Left lung (tissue), 4 donors: ENCODE measurements at regions not wholly inside any gene's neighbourhood (a gene's known extent, or its start where the extent isn't known, plus 50 kb on each side); places are given as distances from the start of the nearest gene placed in this dataset.

Experiments used
- ATAC-seq: fragments of 200-7000 bp; cut with Tn5 transposase; one replicate; pipeline ENCODE4 v1.9.1; 2020; ENCODE audit warnings: moderate library complexity
- DNase-seq, 4 donors: peaks; one replicate each; pipeline ENCODE4 v3.0.0-alpha.2; 2013 to 2020
- H3K27ac ChIP-seq, 2 donors: fragments of 200-600 bp; sonication (generic) in 1 of 2; one replicate each; pipeline versions ENCODE4 v1.5.0 to v1.8.0; 2020 to 2021
- H3K27me3 ChIP-seq, 2 donors: fragments of 200-600 bp; sonication (generic) in 1 of 2; one replicate each; pipeline versions ENCODE4 v1.5.0 to v1.8.0; 2020 to 2021
- H3K36me3 ChIP-seq, 2 donors: fragments of 200-600 bp; sonication (generic) in 1 of 2; one replicate each; pipeline versions ENCODE4 v1.5.0 to v1.8.0; 2020 to 2021
- H3K4me1 ChIP-seq, 2 donors: fragments of 200-600 bp; one replicate each; pipeline ENCODE4 v1.8.0; 2021
- H3K4me3 ChIP-seq, 2 donors: fragments of 200-600 bp; sonication (generic) in 1 of 2; one replicate each; pipeline versions ENCODE4 v1.5.0 to v1.8.0; 2020 to 2021; ENCODE audit warnings: mild to moderate bottlenecking in 1 of 2
- H3K9me3 ChIP-seq, 2 donors: fragments of 200-600 bp; sonication (generic) in 1 of 2; one replicate each; pipeline versions ENCODE4 v1.5.0 to v1.8.0; 2020 to 2021
- intact Hi-C, 2 donors: fragments of 100-400 bp; cut with DNase I; formaldehyde crosslinking; loops; one replicate each; pipeline versions ENCODE4 v1.11.2 to v1.14.2; 2022
- TF ChIP-seq, protein P1 (sequence below), 2 donors: fragments of 200-600 bp; sonication (generic) in 1 of 2; IDR thresholded peaks; one replicate each; pipeline versions ENCODE4 v1.5.0 to v1.8.0; 2021; ENCODE audit warnings: antibody characterized with exemption in 2 of 2
- donor health status: DM: no; HTN: yes; CAD: no.
- donor health status: DM: no; HTN: no; CAD: no.

DNA sequence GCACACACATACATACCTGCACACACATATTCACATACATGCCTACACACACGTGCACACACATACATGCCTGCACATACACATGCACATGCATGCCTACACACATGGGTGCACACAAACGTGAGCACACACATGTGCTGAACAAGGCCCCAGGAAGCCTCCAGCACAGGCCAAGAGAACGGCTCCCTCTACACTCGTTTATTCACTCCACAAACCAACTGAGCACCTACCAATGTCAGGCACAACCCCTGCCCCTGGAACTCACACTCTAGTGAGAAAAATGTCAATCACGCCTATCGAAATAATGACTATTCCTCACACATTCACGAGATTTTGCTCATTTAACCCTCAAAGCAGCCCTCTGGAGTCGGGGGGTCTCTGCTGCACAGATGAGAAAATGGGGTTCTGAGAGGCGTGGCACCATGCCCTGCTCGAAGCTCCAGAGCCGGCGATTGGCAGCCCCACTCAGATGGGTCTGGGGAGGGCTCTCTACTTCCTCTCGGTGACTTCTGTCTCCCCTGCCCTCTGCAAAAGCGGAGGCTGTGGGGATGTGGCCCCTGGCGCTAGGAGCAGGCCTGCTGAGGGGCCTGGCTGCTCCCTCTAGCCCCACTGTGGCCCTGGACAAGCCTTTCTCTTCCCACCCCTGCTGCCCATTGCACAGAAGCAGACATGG is 90.2 kb upstream of the RUNX3 start:
- intact Hi-C loops, result no loop called here
- Histone ChIP-seq H3K27ac (no peak overlapping the region), H3K27me3 (peaks cover 0 to 21% of the 10 kb centered on the region in 2 donors), H3K9me3 (no peaks in the 10 kb centered on the region), H3K4me1 (peaks cover 0 to 37% of the 10 kb centered on the region in 2 donors), H3K36me3 (no peaks in the 10 kb centered on the region), H3K4me3 (no peak overlapping the region)
- ATAC-seq, result no peak
- no peak for DNase-seq
- TF ChIP-seq, protein P1, sequence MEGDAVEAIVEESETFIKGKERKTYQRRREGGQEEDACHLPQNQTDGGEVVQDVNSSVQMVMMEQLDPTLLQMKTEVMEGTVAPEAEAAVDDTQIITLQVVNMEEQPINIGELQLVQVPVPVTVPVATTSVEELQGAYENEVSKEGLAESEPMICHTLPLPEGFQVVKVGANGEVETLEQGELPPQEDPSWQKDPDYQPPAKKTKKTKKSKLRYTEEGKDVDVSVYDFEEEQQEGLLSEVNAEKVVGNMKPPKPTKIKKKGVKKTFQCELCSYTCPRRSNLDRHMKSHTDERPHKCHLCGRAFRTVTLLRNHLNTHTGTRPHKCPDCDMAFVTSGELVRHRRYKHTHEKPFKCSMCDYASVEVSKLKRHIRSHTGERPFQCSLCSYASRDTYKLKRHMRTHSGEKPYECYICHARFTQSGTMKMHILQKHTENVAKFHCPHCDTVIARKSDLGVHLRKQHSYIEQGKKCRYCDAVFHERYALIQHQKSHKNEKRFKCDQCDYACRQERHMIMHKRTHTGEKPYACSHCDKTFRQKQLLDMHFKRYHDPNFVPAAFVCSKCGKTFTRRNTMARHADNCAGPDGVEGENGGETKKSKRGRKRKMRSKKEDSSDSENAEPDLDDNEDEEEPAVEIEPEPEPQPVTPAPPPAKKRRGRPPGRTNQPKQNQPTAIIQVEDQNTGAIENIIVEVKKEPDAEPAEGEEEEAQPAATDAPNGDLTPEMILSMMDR (IDR thresholded peaks at IDR 0.05), result no peak

DNA sequence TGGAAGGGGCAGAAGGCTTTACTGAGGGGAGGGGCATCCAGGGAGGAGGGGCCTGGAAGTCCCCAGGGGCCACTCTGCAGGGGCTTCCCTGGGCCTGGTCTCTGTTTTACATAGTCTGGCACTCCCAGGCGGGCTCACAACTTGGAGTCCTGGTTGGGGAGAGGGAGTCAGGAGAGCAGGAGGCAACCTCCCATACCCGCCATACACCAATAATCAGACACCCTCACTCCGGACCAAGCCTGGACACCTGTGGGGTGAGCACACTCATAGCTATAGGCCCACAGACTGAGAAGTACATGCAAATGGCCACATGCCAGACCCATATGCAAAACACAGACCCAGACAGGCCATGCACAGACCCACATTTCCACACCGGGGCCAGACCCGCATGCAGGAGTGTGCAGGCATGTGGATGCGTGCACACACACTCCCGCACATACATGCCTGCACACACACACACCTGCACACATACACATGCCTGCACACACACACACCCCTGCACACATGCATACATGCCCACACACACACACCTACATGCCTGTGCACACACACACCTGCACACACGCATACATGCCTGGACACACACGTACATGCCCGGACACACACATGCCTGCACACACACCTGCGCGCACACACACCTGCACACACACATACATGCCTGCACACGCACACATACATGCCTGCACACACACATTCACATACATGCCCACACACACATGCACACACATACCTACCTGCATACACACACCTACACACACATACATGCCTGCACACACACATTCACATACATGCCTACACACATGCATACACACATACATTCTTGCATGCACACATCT is 89.5 kb upstream of the RUNX3 start:
- Histone ChIP-seq H3K36me3 (no peaks in the 10 kb centered on the region), H3K27ac (no peak overlapping the region), H3K4me3 (no peak overlapping the region), H3K9me3 (no peaks in the 10 kb centered on the region), H3K27me3 (peaks cover 0 to 14% of the 10 kb centered on the region in 2 donors), H3K4me1 (peaks cover 0 to 37% of the 10 kb centered on the region in 2 donors)
- intact Hi-C loops, result no loop called here
- peak in 1 of 4 donors; percentile 41 for DNase-seq
- TF ChIP-seq, protein P1 (IDR thresholded peaks at IDR 0.05), result no peak
- no peak for ATAC-seq

DNA sequence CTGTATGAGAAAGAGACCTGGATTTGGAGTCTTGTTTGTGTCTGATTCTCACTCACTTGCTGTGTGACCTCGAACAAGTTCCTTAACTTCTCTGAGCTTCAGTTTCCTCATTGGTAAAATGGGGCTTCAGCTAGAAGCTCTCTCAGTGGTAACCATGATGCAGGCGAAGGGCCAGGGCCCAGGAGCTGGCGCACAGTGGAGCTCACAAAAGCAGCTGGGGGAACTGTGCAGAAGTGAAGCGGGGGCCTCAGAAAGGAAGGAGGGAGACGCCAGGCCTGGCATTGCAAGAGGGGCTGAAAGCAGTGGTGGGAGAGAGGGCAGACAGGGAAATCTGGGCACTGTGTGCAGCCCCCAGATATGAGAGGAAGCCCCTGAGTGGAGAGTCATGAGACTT is 88.9 kb upstream of the RUNX3 start:
- peaks cover 0 to 13% of the 10 kb centered on the region in 2 donors for H3K27me3 ChIP-seq

DNA sequence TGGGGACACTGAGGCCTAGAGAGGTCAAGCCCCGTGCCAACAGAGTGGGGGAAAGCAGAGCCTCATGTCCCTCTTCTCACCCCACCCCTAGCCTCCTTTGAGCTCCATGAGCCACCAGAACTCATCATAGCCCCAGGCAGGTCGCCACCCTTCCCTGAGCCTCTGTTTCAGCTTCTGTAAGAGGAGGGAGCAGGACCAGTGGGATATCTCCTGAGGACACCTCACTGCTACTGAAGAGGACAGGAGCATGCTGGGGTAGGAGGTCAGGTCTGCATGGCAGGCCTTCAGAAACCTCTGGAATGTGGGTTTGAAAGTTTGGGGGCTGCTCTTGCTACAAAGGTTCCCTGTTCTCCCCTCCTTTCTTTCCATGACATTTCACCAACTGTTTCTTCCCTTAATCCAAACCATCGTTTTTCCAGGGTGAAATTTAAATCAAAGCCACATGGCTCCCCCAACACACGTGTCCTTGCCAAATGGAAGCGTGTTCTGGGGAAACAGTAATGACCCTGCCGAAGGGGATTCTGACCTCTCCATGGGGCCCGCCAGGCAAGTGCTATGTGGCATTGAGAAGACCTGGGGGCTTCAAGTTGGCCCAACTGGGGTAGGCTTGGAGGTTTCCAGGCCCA is 88.1 kb upstream of the RUNX3 start:
- Histone ChIP-seq H3K9me3 (no peaks in the 10 kb centered on the region), H3K4me3 (no peak overlapping the region), H3K36me3 (no peaks in the 10 kb centered on the region), H3K27me3 (peaks cover 0 to 13% of the 10 kb centered on the region in 2 donors), H3K4me1 (peaks cover 0 to 28% of the 10 kb centered on the region in 2 donors), H3K27ac (no peak overlapping the region)
- TF ChIP-seq, protein P1 (IDR thresholded peaks at IDR 0.05), result no peak
- intact Hi-C loops, result no loop called here
- ATAC-seq, result no peak
- DNase-seq, result peak in 1 of 4 donors; percentile 20

More for the DNA sequence above, 88.9 kb upstream of the RUNX3 start:
- Histone ChIP-seq H3K4me3 (no peak overlapping the region), H3K9me3 (no peaks in the 10 kb centered on the region), H3K27ac (no peak overlapping the region), H3K36me3 (no peaks in the 10 kb centered on the region), H3K4me1 (peaks cover 0 to 35% of the 10 kb centered on the region in 2 donors)
- TF ChIP-seq, protein P1 (IDR thresholded peaks at IDR 0.05), result no peak
- DNase-seq (peak in 1 of 4 donors; percentile 8), ATAC-seq (no peak)
- intact Hi-C loops, result no loop called here
